B cell (primary cell): ENCODE measurements at regions not wholly inside any gene's neighbourhood (a gene's known extent, or its start where the extent isn't known, plus 50 kb on each side); places are given as distances from the start of the nearest gene placed in this dataset.

ENCODE experiments used
- ATAC-seq: fragments of 200-7000 bp; cut with Tn5 transposase; one replicate; pipeline ENCODE4 v1.10.0; 2021; ENCODE audit warnings: low read depth, mild to moderate bottlenecking, moderate number of reproducible peaks, moderate library complexity
- CTCF ChIA-PET: fragments of 350-600 bp; sonication (Branson Sonifier 250); formaldehyde crosslinking; loops from one replicate; lab custom pipeline; 2021; ENCODE audit warnings: antibody characterized with exemption, inconsistent platforms; lab: Charles Lee
- POLR2A ChIA-PET: fragments of 350-600 bp; sonication (Branson Sonifier 250); formaldehyde crosslinking; loops from one replicate; lab custom pipeline; 2021; ENCODE audit warnings: antibody characterized with exemption; lab: Charles Lee
- DNase-seq: peaks from one replicate; pipeline ENCODE4 v3.0.0; 2013
- H2AFZ ChIP-seq: 2 replicates; pipeline ENCODE4 v1.6.1; 2012; ENCODE audit warnings: mild to moderate bottlenecking, low read depth, low read length; ENCODE audit not compliant: insufficient read depth, poor library complexity, severe bottlenecking
- H3K27ac ChIP-seq, 2 donors: 1 replicate in 1 of 2; 2 replicates in 1 of 2; pipeline ENCODE4 v1.5.1; 2012 to 2013; ENCODE audit warnings: low read length in 2 of 2, mild to moderate bottlenecking in 2 of 2, moderate library complexity in 1 of 2
- H3K27me3 ChIP-seq, 4 experiments: fragments of 200-600 bp in 1 of 4; sonication (generic) in 1 of 4; replicated peaks in 1 of 4; 1 replicate in 2 of 4; 2 replicates in 2 of 4; pipeline versions ENCODE4 v1.6.1 to v1.7.0; 2013 to 2016; ENCODE audit warnings: low read length in 3 of 4, mild to moderate bottlenecking in 2 of 4, mixed read lengths in 1 of 4, moderate library complexity in 1 of 4; ENCODE audit not compliant: insufficient read depth in 4 of 4, control insufficient read depth in 3 of 4; ENCODE audit errors: control extremely low read depth in 1 of 4
- H3K36me3 ChIP-seq, 2 experiments: replicated peaks in 1 of 2; 1 replicate in 1 of 2; 2 replicates in 1 of 2; pipeline versions ENCODE4 v1.6.1 to v1.7.1; 2013; ENCODE audit warnings: low read length in 1 of 2; ENCODE audit not compliant: insufficient read depth in 2 of 2, control insufficient read depth in 1 of 2; ENCODE audit errors: control extremely low read depth in 1 of 2, extremely low read depth in 1 of 2
- H3K4me1 ChIP-seq, 2 donors: fragments of 200-600 bp in 1 of 2; sonication (generic) in 1 of 2; 1 replicate in 1 of 2; 2 replicates in 1 of 2; pipeline versions ENCODE4 v1.5.1 to v1.6.1; 2013 to 2017; ENCODE audit warnings: low read length in 2 of 2; ENCODE audit not compliant: control insufficient read depth in 2 of 2, insufficient read depth in 2 of 2
- H3K4me2 ChIP-seq: replicated peaks from 2 replicates; pipeline ENCODE3; 2012; ENCODE audit warnings: mild to moderate bottlenecking, low read depth, low read length; ENCODE audit not compliant: poor library complexity, severe bottlenecking
- H3K4me3 ChIP-seq, 5 experiments: fragments of 200-600 bp in 1 of 5; sonication (generic) in 1 of 5; 1 replicate in 3 of 5; 2 replicates in 2 of 5; pipeline versions ENCODE4 v1.5.1 to v1.7.0; 2011 to 2016; ENCODE audit warnings: low read length in 4 of 5, mild to moderate bottlenecking in 4 of 5, low read depth in 2 of 5, control low read depth in 1 of 5, moderate library complexity in 1 of 5; ENCODE audit not compliant: insufficient read depth in 1 of 5; ENCODE audit errors: control extremely low read depth in 1 of 5, extremely low read depth in 1 of 5
- H3K79me2 ChIP-seq: fragments of 200-600 bp; sonication (generic); one replicate; pipeline ENCODE4 v1.6.0; 2016; ENCODE audit warnings: low read length; ENCODE audit not compliant: control insufficient read depth, insufficient read depth
- H3K9ac ChIP-seq: fragments of 200-600 bp; sonication (generic); 2 replicates; pipeline ENCODE4 v1.6.1; 2017; ENCODE audit warnings: mild to moderate bottlenecking, low read length, moderate library complexity
- H3K9me3 ChIP-seq, 3 donors: one replicate each; pipeline versions ENCODE4 v1.6.1 to v1.7.1; 2013; ENCODE audit warnings: low read length in 2 of 3; ENCODE audit not compliant: control insufficient read depth in 2 of 3, insufficient read depth in 1 of 3; ENCODE audit errors: control extremely low read depth in 1 of 3
- H4K20me1 ChIP-seq: 2 replicates; pipeline ENCODE4 v1.6.0; 2012; ENCODE audit warnings: mild to moderate bottlenecking, low read length; ENCODE audit not compliant: insufficient read depth, control insufficient read depth, poor library complexity, severe bottlenecking
- H3K27ac Mint-ChIP-seq: one replicate; pipeline ENCODE4 v1.8.0; 2021; ENCODE audit warnings: mixed read lengths
- H3K27me3 Mint-ChIP-seq: one replicate; pipeline ENCODE4 v1.8.0; 2021; ENCODE audit warnings: mixed read lengths
- H3K4me1 Mint-ChIP-seq: one replicate; pipeline ENCODE4 v1.8.0; 2021; ENCODE audit warnings: mixed read lengths
- H3K4me3 Mint-ChIP-seq: one replicate; pipeline ENCODE4 v1.8.0; 2021; ENCODE audit warnings: mixed read lengths
- H3K9me3 Mint-ChIP-seq: one replicate; pipeline ENCODE4 v1.8.0; 2022; ENCODE audit warnings: mixed read lengths; ENCODE audit not compliant: insufficient read depth
- CTCF ChIP-seq: fragments of 200-600 bp; IDR thresholded peaks from one replicate; pipeline ENCODE4 v1.8.0; 2022; ENCODE audit warnings: antibody characterized with exemption, mild to moderate bottlenecking
- EZH2 ChIP-seq: IDR thresholded peaks from 2 replicates; pipeline ENCODE4 v1.6.1; 2012; ENCODE audit warnings: borderline replicate concordance, low read depth, mild to moderate bottlenecking, moderate library complexity, low read length; ENCODE audit not compliant: insufficient read depth, poor library complexity, severe bottlenecking
- WGBS: methylation state at CpG from one replicate; pipeline ENCODE4 v1.1.5; 2013; ENCODE audit warnings: missing lambda C conversion rate; ENCODE audit not compliant: insufficient coverage; 5-methylcytosine and 5-hydroxymethylcytosine counted together
- intact Hi-C: fragments of 100-400 bp; cut with micrococcal nuclease; formaldehyde crosslinking; loops from one replicate; pipeline ENCODE4 v1.10.0; 2022

- Histone ChIP-seq H3K9ac (no peak overlapping the region), H3K4me2 (no peak overlapping the region), H3K27ac (no peak overlapping the region), H3K79me2 (no peaks in the 10 kb centered on the region), H3K4me1 (no peaks in the 10 kb centered on the region), H3K36me3 (no peaks in the 10 kb centered on the region), H3K27me3 (no peaks in the 10 kb centered on the region), H2AFZ (no peak overlapping the region), H3K4me3 (no peak overlapping the region), H4K20me1 (no peaks in the 10 kb centered on the region), H3K9me3 (peaks cover 0 to 4% (median 0%) of the 10 kb centered on the region in 3 donors)
- Mint-ChIP-seq H3K27me3 (no peaks in the 10 kb centered on the region), H3K4me3 (no peak overlapping the region), H3K27ac (no peak overlapping the region), H3K9me3 (no peaks in the 10 kb centered on the region), H3K4me1 (no peaks in the 10 kb centered on the region)
- no peak for DNase-seq
- no peak for TF ChIP-seq EZH2
- no peak for TF ChIP-seq CTCF
- intact Hi-C loops, result no loop called here
- ChIA-PET POLR2A (no interaction called here), CTCF (interaction anchor here (1.4 kb wide), 1 partner anchor 10 kb away, joined by 3 read pairs; no protein-coding TSS in a partner anchor)
- no CpG with 5 or more reads among the region's 2 CpGs for WGBS
- no peak for ATAC-seq
Observed at GRCh38 chr1:208919371-208919770, 664.1 kb upstream of the CAMK1G start.

GRCh38 chr1:208921259-208921658, 662.3 kb upstream of the CAMK1G start:
- Histone ChIP-seq H3K36me3 (no peaks in the 10 kb centered on the region), H2AFZ (no peak overlapping the region), H3K4me2 (no peak overlapping the region), H4K20me1 (no peaks in the 10 kb centered on the region), H3K4me3 (no peak overlapping the region), H3K27ac (no peak overlapping the region), H3K9me3 (peaks cover 0 to 4% (median 0%) of the 10 kb centered on the region in 3 donors), H3K4me1 (no peaks in the 10 kb centered on the region), H3K27me3 (no peaks in the 10 kb centered on the region), H3K79me2 (no peaks in the 10 kb centered on the region), H3K9ac (no peak overlapping the region)
- Mint-ChIP-seq H3K9me3 (no peaks in the 10 kb centered on the region), H3K27ac (no peak overlapping the region), H3K4me1 (no peaks in the 10 kb centered on the region), H3K4me3 (no peak overlapping the region), H3K27me3 (no peaks in the 10 kb centered on the region)
- ATAC-seq (no peak), DNase-seq (no peak)
- intact Hi-C loops, result no loop called here
- CTCF ChIA-PET, result no interaction called here
- POLR2A ChIA-PET, result no interaction called here
- WGBS, result no CpG with 5 or more reads among the region's 1 CpG
- TF ChIP-seq EZH2 (no peak), CTCF (no peak)
